ELF-1 (cell line): ENCODE measurements at regions not wholly inside any gene's neighbourhood (a gene's known extent, or its start where the extent isn't known, plus 50 kb on each side); places are given as distances from the start of the nearest gene placed in this dataset.

ENCODE experiments used
- DNase-seq: peaks from one replicate; pipeline ENCODE4 v3.0.0-alpha.2; 2016; ENCODE audit warnings: low read depth, low spot score

DNA sequence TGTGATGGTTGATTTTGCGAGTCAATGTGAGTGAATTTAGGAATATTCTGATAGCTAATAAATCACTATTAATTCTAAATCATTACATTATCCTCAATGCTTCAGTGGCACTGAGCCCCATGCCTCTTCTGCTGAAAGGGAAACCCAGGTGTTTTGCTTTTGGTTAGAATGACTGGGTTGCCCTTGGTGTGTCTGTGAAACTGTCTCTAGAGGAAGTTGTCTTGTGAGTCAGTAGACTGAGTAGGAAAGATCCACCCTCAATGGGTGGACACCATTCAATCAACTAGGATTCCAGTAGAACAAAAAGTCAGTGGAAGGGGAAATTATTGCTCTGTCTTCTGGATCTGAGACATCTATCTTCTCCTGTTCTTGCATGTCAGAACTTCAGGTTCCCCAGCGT, 472.4 kb downstream of the ANKRD7 start:
- DNase-seq: no peak

GRCh38 chr7:118699222-118699621, 474.7 kb downstream of the ANKRD7 start:
- no peak for DNase-seq

DNA sequence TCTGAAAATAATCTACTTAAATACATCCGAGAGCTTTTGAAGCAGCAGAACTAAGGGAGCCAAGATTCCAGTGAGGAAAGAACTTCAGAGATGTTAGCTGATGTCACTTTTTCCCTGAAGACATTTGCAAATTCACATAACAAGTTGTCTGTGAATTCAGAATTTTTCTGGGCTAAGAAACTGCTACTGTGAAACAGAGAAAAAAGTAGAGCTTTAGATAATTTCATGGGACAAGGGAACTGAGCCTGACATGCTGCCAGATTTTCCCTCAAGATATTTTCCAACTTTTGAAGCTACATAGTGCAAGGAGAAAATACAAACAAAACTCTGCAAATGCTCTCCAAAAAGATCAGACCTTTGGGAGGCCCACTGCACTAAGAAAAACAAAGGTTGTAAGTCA, 484.2 kb downstream of the ANKRD7 start:
- no peak for DNase-seq

DNA sequence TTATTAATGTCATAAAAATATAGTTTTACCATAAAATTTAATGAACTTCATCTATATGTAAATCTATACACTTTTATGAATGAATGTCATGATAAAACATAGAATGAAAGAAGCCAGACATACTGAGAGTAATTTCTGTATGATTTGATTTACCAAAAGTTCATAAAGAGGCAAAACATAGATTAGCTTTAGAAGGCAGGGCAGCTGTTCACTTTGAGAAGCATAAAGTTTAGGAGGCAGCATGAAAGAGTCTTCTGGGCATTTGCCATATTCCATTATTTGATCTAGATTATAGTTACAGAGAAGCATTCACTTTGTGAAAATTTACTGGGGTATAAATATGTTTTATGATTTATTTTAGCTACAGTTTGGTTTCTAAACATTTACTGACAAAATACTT, 487.2 kb downstream of the ANKRD7 start:
- DNase-seq: no peak

DNA sequence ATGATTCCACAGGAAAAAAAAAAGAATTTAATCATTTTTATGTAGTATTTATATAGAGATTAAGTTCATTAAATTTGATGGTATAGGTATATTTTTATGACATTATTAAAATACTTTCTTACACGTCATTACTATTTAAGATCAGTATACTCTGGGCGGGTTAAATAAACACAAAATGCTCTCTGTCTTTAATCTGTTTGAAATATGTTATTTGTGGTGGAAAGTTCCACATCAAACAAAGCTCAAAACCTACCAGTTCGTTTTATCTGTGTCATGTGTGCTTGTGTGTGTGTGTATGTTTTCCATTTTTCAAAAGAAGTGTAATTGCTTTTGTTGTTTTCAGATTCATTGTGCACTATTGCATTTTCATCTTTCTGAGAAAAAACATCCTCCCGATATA, 488.5 kb downstream of the ANKRD7 start:
- DNase-seq: no peak

DNA sequence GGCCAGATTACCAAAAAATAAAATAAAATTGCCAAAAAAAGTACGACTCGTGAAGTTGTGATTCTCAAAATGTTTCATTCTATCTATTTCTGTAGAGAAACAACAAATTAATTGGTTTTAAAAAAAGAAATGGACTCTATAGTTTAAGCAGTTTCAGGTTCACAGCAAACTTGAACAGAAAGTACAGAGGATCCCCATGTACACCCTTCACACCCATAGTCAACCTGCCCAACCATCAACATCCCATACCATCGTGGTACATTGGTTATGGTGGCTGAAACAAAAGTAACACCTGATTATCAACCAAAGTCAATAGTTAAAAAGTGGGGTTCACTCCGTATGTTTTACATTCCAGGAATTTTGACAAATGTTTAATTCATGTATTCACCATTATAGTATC, 496.1 kb downstream of the ANKRD7 start:
- DNase-seq: no peak

- peak; percentile 4 for DNase-seq
Measured at GRCh38 chr7:118731854-118732253, 507.4 kb downstream of the ANKRD7 start.

GRCh38 chr7:118734541-118734940, 510.0 kb downstream of the ANKRD7 start:
- DNase-seq: no peak

- no peak for DNase-seq
Measured at GRCh38 chr7:118735441-118735840, 510.9 kb downstream of the ANKRD7 start.

- DNase-seq: no peak
Measured at GRCh38 chr7:118737935-118738334, 513.4 kb downstream of the ANKRD7 start.

DNA sequence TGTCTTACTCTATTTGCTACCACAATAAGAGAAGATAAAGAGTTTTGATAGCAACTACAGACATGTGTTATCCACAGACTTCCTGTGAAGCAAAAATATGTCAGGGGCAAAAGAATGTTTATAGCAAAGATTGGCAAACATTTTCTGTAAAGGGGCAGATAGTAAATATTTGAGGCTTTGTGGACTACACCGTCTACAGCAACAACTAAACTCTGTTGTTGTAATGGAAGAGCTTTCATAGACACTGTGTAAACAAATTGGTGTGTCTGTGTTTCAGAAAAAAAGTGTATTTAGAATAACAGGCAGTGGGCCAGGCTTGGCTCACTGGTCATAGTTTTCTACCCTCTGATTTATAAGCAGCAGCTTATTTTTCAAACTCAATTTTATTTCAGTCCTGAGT, 521.4 kb downstream of the ANKRD7 start:
- no peak for DNase-seq

- DNase-seq: no peak
Measured at GRCh38 chr7:118747473-118747872, 523.0 kb downstream of the ANKRD7 start.

- DNase-seq: no peak
Measured at GRCh38 chr7:118753479-118753878, 529.0 kb downstream of the ANKRD7 start.

DNA sequence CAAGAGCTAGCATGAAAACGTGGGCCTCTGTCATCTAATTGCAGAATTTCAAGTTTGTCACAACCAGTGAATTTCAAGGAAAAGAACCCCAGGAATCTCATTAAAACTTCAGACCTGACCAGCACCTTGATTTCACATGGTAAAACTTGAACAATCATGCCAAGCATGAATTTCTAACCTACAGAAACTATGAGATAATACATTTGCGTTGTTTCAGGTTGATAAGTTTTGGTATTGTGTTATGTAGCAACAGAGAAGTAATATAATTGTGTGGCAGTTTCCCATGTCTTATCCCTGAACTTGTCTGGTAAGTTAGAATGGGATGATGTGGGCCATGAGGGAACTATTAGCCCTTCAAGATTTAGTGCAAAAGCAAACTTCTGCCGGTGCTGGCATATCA, 530.1 kb downstream of the ANKRD7 start:
- no peak for DNase-seq

- no peak for DNase-seq
Measured at GRCh38 chr7:118755067-118755625, 530.6 kb downstream of the ANKRD7 start.

DNA sequence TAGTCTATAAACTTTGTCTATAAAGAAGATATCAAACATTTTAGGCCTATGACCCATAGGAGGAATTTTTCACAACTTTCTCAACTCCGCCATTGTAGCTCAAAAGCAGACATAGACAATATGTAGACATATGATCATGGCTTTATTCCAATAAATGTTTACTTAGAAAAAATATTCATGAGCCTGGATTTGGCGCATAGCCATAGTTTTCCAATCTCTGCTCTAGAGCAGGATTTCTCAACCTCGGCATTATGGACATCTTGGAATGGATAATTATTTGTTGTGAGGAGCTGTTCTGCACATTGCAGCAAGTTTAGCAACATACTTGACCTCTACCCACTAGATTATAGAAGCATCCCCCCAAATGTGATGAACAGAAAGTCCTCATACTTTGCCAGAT, 532.6 kb downstream of the ANKRD7 start:
- DNase-seq: no peak

DNA sequence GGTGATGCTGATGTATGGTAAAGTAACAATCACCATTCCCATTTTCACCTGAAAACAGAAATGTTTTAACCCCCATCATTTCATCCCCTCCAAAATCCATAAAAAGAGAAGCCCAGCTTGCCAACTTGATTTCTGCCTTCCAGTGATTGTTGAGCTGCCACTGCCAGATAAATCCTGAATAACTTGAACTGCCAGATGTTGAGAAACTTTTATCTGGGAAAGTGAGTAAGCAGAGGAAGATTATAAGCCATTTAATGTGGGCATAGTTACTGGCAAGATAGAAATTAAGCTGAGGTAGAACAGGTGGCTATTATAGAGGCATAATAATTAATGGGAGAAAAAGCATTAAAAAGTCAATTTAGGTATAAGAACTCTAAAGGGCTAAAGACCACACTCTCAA, 534.1 kb downstream of the ANKRD7 start:
- no peak for DNase-seq

- no peak for DNase-seq
Measured at GRCh38 chr7:118759921-118760320, 535.4 kb downstream of the ANKRD7 start.

- no peak for DNase-seq
Measured at GRCh38 chr7:118762451-118762850, 537.9 kb downstream of the ANKRD7 start.

DNA sequence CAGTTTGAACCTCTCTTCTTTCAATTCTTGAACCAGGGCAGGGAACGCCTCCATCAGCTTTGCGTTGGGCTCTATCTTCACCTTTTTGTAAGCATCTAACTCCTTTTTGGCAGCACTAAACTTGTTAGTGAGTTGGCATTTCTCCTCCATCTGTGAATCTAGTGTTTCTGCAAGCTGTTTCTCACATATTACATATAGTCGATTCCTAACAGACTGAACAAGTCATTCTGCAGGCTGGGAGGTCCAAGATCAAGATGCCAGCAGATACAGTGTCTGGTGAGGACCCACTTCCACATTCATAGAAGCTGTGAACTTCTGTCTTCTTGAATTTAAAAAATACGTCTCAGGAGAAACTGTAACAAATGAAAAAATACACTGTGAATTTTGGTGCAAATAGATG, 539.7 kb downstream of the ANKRD7 start:
- DNase-seq: no peak

- DNase-seq: no peak
Measured at GRCh38 chr7:118771672-118772071, 547.2 kb downstream of the ANKRD7 start.

DNA sequence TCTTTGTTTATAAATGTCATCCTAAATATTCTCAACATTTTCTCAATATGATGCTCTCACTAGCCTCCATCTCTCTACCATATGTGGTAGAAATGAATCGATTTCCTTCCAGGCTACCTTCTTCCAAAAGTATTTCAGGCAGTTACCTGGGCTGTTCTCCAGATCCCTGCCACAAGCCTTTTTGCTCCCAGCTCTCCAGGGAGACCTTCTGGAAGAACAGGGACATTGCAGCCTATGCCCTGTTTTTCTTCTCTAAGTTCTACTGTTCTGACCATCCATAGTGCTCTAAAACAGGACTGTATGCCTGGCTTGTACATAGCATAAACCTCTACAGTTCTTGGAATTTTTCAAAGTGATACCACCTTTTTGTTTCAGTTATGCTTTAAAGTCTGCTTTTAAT, 552.8 kb downstream of the ANKRD7 start:
- DNase-seq: no peak

GRCh38 chr7:118792682-118793081, 568.2 kb downstream of the ANKRD7 start:
- DNase-seq: no peak

- DNase-seq: no peak
Measured at GRCh38 chr7:118793582-118793981, 569.1 kb downstream of the ANKRD7 start.
